GM21447 (cell line): ENCODE measurements at regions not wholly inside any gene's neighbourhood (a gene's known extent, or its start where the extent isn't known, plus 50 kb on each side); places are given as distances from the start of the nearest gene placed in this dataset.

Source experiments
- ATAC-seq: cut with Tn5 transposase; IDR thresholded peaks from one replicate; pipeline ENCODE4 v1.9.1; 2021; ENCODE audit not compliant: unreplicated experiment

GRCh38 chr2:21916934-21917522, 793.3 kb downstream of the TDRD15 start:
- no peak for ATAC-seq

GRCh38 chr2:21920721-21921120, 797.0 kb downstream of the TDRD15 start:
- no peak for ATAC-seq

GRCh38 chr2:21924640-21925285, 801.0 kb downstream of the TDRD15 start:
- peak; percentile 85 for ATAC-seq

- no peak for ATAC-seq
Observed at GRCh38 chr2:21928292-21928691, 804.5 kb downstream of the TDRD15 start.

GRCh38 chr2:21930226-21930625, 806.5 kb downstream of the TDRD15 start:
- no peak for ATAC-seq

- no peak for ATAC-seq
Observed at GRCh38 chr2:21939967-21940366, 816.2 kb downstream of the TDRD15 start.

GRCh38 chr2:21944536-21944935, 820.8 kb downstream of the TDRD15 start:
- ATAC-seq, result no peak

GRCh38 chr2:21945658-21946057, 821.9 kb downstream of the TDRD15 start:
- no peak for ATAC-seq

- no peak for ATAC-seq
Observed at GRCh38 chr2:21947046-21947445, 823.3 kb downstream of the TDRD15 start.

- no peak for ATAC-seq
Observed at GRCh38 chr2:21966139-21966538, 842.4 kb downstream of the TDRD15 start.

GRCh38 chr2:21970971-21971370, 847.2 kb downstream of the TDRD15 start:
- ATAC-seq, result no peak

- no peak for ATAC-seq
Observed at GRCh38 chr2:21972586-21972985, 848.8 kb downstream of the TDRD15 start.

- no peak for ATAC-seq
Observed at GRCh38 chr2:21981127-21981526, 857.4 kb downstream of the TDRD15 start.

- ATAC-seq, result no peak
Observed at GRCh38 chr2:21993002-21993401, 869.2 kb downstream of the TDRD15 start.

GRCh38 chr2:21996339-21996738, 872.6 kb downstream of the TDRD15 start:
- ATAC-seq, result no peak

- ATAC-seq, result no peak
Observed at GRCh38 chr2:21999522-21999921, 875.8 kb downstream of the TDRD15 start.

- ATAC-seq, result no peak
Observed at GRCh38 chr2:22002066-22002465, 878.3 kb downstream of the TDRD15 start.

- no peak for ATAC-seq
Observed at GRCh38 chr2:22003270-22003669, 879.5 kb downstream of the TDRD15 start.

GRCh38 chr2:22011048-22011447, 887.3 kb downstream of the TDRD15 start:
- no peak for ATAC-seq

- no peak for ATAC-seq
Observed at GRCh38 chr2:22020091-22020742, 896.4 kb downstream of the TDRD15 start.

- ATAC-seq, result no peak
Observed at GRCh38 chr2:22027345-22028005, 903.7 kb downstream of the TDRD15 start.

GRCh38 chr2:22035361-22035830, 911.6 kb downstream of the TDRD15 start:
- no peak for ATAC-seq
